HG03108 (cell line): ENCODE measurements at regions not wholly inside any gene's neighbourhood (a gene's known extent, or its start where the extent isn't known, plus 50 kb on each side); places are given as distances from the start of the nearest gene placed in this dataset.
"Not testable (repeated sequence)": the region's sequence is repeated elsewhere in the genome, so short reads cannot be mapped to it uniquely, and the experiment has no call there.

Source experiments
- ATAC-seq: cut with Tn5 transposase; IDR thresholded peaks from one replicate; pipeline ENCODE4 v1.9.1; 2021; ENCODE audit warnings: moderate library complexity; ENCODE audit not compliant: unreplicated experiment

GRCh38 chr10:22825841-22826240 lies 102.0 kb upstream of the ARMC3 start:
- ATAC-seq, result no peak

GRCh38 chr10:22824984-22825383 lies 102.9 kb upstream of the ARMC3 start:
- no peak for ATAC-seq

GRCh38 chr10:22824520-22824919 lies 103.3 kb upstream of the ARMC3 start:
- no peak for ATAC-seq

GRCh38 chr10:22823109-22823508 lies 104.7 kb upstream of the ARMC3 start:
- no peak for ATAC-seq

- not testable (repeated sequence) for ATAC-seq
Measured at GRCh38 chr10:22821921-22822320, 105.9 kb upstream of the ARMC3 start.

- ATAC-seq, result no peak
Measured at GRCh38 chr10:22821501-22821900, 106.4 kb upstream of the ARMC3 start.

GRCh38 chr10:22816298-22816653 lies 101.9 kb upstream of the PIP4K2A start:
- no peak for ATAC-seq

- no peak for ATAC-seq
Measured at GRCh38 chr10:22810643-22811465, 96.5 kb upstream of the PIP4K2A start.

- ATAC-seq, result no peak
Measured at GRCh38 chr10:22807238-22807637, 92.9 kb upstream of the PIP4K2A start.

- ATAC-seq, result no peak
Measured at GRCh38 chr10:22805304-22805703, 90.9 kb upstream of the PIP4K2A start.

- no peak for ATAC-seq
Measured at GRCh38 chr10:22803261-22803885, 89.0 kb upstream of the PIP4K2A start.

GRCh38 chr10:22801785-22802184 lies 87.4 kb upstream of the PIP4K2A start:
- ATAC-seq, result no peak

GRCh38 chr10:22797796-22798195 lies 83.4 kb upstream of the PIP4K2A start:
- not testable (repeated sequence) for ATAC-seq

GRCh38 chr10:22795546-22795945 lies 81.2 kb upstream of the PIP4K2A start:
- no peak for ATAC-seq

GRCh38 chr10:22792161-22792560 lies 77.8 kb upstream of the PIP4K2A start:
- ATAC-seq, result no peak

- ATAC-seq, result no peak
Measured at GRCh38 chr10:22791665-22792064, 77.3 kb upstream of the PIP4K2A start.

GRCh38 chr10:22784668-22785067 lies 70.3 kb upstream of the PIP4K2A start:
- no peak for ATAC-seq

- no peak for ATAC-seq
Measured at GRCh38 chr10:22783807-22784206, 69.4 kb upstream of the PIP4K2A start.

- no peak for ATAC-seq
Measured at GRCh38 chr10:22780474-22780885, 66.1 kb upstream of the PIP4K2A start.

- ATAC-seq, result no peak
Measured at GRCh38 chr10:22779331-22780019, 65.1 kb upstream of the PIP4K2A start.

GRCh38 chr10:22774102-22774501 lies 59.7 kb upstream of the PIP4K2A start:
- ATAC-seq, result no peak

- ATAC-seq, result not testable (repeated sequence)
Measured at GRCh38 chr10:22771631-22772030, 57.3 kb upstream of the PIP4K2A start.
